Fibroblast of peridontal ligament (primary cell): ENCODE measurements at regions not wholly inside any gene's neighbourhood (a gene's known extent, or its start where the extent isn't known, plus 50 kb on each side); places are given as distances from the start of the nearest gene placed in this dataset.
"Not testable (repeated sequence)": the region's sequence is repeated elsewhere in the genome, so short reads cannot be mapped to it uniquely, and the experiment has no call there.

ENCODE experiments used
- DNase-seq: peaks from one replicate; pipeline ENCODE4 v3.0.0-alpha.2; 2010; ENCODE audit errors: extremely low read depth

GRCh38 chr15:77839970-77840905, 207.5 kb upstream of the LINGO1 start:
- DNase-seq = no peak

- DNase-seq = no peak
These were observed 206.7 kb upstream of the LINGO1 start for GRCh38 chr15:77839456-77839855.

GRCh38 chr15:77838595-77838994, 205.9 kb upstream of the LINGO1 start:
- DNase-seq = no peak

GRCh38 chr15:77838061-77838460, 205.3 kb upstream of the LINGO1 start:
- DNase-seq = no peak

- DNase-seq = no peak
These were observed 204.9 kb upstream of the LINGO1 start for GRCh38 chr15:77837649-77838025.

GRCh38 chr15:77836906-77837648, 204.4 kb upstream of the LINGO1 start:
- DNase-seq = no peak

- DNase-seq = no peak
These were observed 203.5 kb upstream of the LINGO1 start for GRCh38 chr15:77836121-77836692.

GRCh38 chr15:77834276-77834990, 201.7 kb upstream of the LINGO1 start:
- DNase-seq = no peak

GRCh38 chr15:77832874-77833273, 200.2 kb upstream of the LINGO1 start:
- DNase-seq = no peak

GRCh38 chr15:77831986-77832385, 199.3 kb upstream of the LINGO1 start:
- DNase-seq = no peak

GRCh38 chr15:77830051-77830468, 197.3 kb upstream of the LINGO1 start:
- DNase-seq = peak; percentile 57

GRCh38 chr15:77829331-77829730, 196.6 kb upstream of the LINGO1 start:
- not testable (repeated sequence) for DNase-seq

- no peak for DNase-seq
These were observed 195.1 kb upstream of the LINGO1 start for GRCh38 chr15:77827860-77828259.

GRCh38 chr15:77826006-77826695, 193.4 kb upstream of the LINGO1 start:
- no peak for DNase-seq

- DNase-seq = no peak
These were observed 192.8 kb upstream of the LINGO1 start for GRCh38 chr15:77825546-77825945.

GRCh38 chr15:77825252-77825542, 192.5 kb upstream of the LINGO1 start:
- no peak for DNase-seq

- no peak for DNase-seq
These were observed 191.9 kb upstream of the LINGO1 start for GRCh38 chr15:77824361-77825251.

- DNase-seq = no peak
These were observed 191.0 kb upstream of the LINGO1 start for GRCh38 chr15:77823736-77824135.

- DNase-seq = no peak
These were observed 190.0 kb upstream of the LINGO1 start for GRCh38 chr15:77822631-77823230.

- no peak for DNase-seq
These were observed 189.2 kb upstream of the LINGO1 start for GRCh38 chr15:77821959-77822256.
